HUES6 (cell line): ENCODE measurements at regions not wholly inside any gene's neighbourhood (a gene's known extent, or its start where the extent isn't known, plus 50 kb on each side); places are given as distances from the start of the nearest gene placed in this dataset.

ENCODE experiments used
- H3K27ac ChIP-seq: 2 replicates; pipeline ENCODE4 v1.7.0; 2013; ENCODE audit warnings: low read depth, mild to moderate bottlenecking, low read length, inconsistent platforms
- H3K27me3 ChIP-seq: 2 replicates; pipeline ENCODE4 v1.6.1; 2013; ENCODE audit warnings: low read length; ENCODE audit not compliant: control insufficient read depth, insufficient read depth
- H3K36me3 ChIP-seq: 2 replicates; pipeline ENCODE4 v1.6.1; 2013; ENCODE audit warnings: low read length; ENCODE audit not compliant: control insufficient read depth, insufficient read depth
- H3K4me1 ChIP-seq: 2 replicates; pipeline ENCODE4 v1.6.1; 2013; ENCODE audit warnings: low read length; ENCODE audit not compliant: control insufficient read depth, insufficient read depth
- H3K4me3 ChIP-seq: 2 replicates; pipeline ENCODE4 v1.5.1; 2013; ENCODE audit warnings: low read depth, low read length
- H3K9ac ChIP-seq: one replicate; pipeline ENCODE4 v1.6.1; 2013; ENCODE audit warnings: mild to moderate bottlenecking, low read length
- H3K9me3 ChIP-seq: 2 replicates; pipeline ENCODE4 v1.6.1; 2013; ENCODE audit warnings: low read depth, low read length; ENCODE audit not compliant: control insufficient read depth, insufficient read depth

DNA sequence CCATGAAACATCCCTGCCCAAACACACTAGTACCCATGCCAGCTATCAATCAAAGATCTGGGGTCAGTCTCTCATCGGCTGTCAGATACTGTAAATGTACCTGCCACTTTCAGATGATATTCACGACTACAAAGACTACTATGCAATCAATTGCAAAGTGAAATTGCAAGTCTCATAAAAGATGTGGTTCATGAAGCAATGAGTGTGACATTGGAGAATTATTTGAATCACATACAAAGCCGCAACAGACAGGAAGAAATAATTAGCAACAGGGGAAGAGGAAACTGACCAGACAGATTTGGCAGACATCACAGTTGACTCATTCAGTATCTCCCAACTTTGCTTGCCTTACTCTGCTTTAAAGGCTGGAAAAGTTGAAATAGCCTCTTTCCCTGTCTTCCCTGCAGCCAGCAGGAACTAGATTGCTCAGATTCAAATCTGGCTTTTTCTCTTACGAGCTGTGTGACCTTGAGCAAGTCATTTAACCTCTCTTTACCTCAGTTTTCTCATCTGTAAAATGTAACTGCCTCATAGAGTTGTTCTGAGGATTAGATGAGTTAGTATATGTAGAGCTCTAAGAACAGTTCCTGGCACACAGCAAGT lies 95.7 kb upstream of the C3orf80 start:
- H3K27ac ChIP-seq: no peak overlapping the region
- H3K4me3 ChIP-seq: no peak overlapping the region
- H3K27me3 ChIP-seq: no peaks in the 10 kb centered on the region
- H3K9me3 ChIP-seq: no peaks in the 10 kb centered on the region
- H3K9ac ChIP-seq: no peak overlapping the region
- H3K4me1 ChIP-seq: peaks cover 4% of the 10 kb centered on the region; the same call in 1 of the 2 replicates
- H3K36me3 ChIP-seq: no peaks in the 10 kb centered on the region

DNA sequence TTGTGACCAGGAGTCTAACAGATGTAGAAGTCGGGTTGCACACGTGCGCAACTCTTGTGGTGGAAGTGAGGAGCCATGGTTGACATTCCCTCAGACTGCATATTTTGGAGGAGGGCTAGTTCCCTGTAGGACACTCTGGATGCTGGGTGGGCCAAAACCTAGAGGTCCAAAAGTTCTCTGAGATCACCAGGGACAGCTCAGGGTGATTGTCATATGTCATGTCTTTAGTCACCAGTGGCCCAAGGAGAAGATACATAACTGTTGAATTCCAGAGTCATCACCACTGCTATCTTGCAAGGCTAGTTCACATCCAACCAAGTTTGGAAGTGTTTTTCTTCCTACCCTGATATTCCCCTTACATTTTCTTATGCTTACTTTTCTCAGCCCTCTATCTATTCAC lies 95.2 kb upstream of the C3orf80 start:
- no peaks in the 10 kb centered on the region for H3K36me3 ChIP-seq
- H3K9me3 ChIP-seq: no peaks in the 10 kb centered on the region
- peaks cover 4% of the 10 kb centered on the region; the same call in 1 of the 2 replicates for H3K4me1 ChIP-seq
- no peak overlapping the region for H3K27ac ChIP-seq
- no peaks in the 10 kb centered on the region for H3K27me3 ChIP-seq
- no peak overlapping the region for H3K4me3 ChIP-seq
- no peak overlapping the region for H3K9ac ChIP-seq

DNA sequence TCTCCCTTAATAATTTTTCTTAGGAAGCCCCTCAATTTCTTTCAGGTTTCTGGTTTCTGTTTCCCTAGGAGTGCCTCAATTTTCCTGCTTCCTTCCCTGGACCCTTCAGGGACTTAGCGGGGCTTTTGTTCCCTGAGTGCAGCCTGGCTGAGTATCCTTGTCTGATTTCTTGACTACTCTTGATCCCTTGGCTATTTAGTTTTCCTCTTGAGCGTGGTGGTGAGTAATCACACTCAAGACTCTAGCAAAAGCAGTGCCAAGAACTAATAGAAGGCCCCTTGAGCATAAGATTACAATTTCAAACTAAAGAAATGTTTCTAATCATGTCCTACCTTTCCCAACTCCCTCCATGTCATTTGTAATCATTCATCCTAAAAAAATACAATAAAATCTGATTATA lies 94.3 kb upstream of the C3orf80 start:
- Histone ChIP-seq H3K9me3 (no peaks in the 10 kb centered on the region), H3K27ac (no peak overlapping the region), H3K36me3 (no peaks in the 10 kb centered on the region), H3K4me3 (no peak overlapping the region), H3K27me3 (no peaks in the 10 kb centered on the region), H3K4me1 (peaks cover 4% of the 10 kb centered on the region; the same call in 1 of the 2 replicates), H3K9ac (no peak overlapping the region)

DNA sequence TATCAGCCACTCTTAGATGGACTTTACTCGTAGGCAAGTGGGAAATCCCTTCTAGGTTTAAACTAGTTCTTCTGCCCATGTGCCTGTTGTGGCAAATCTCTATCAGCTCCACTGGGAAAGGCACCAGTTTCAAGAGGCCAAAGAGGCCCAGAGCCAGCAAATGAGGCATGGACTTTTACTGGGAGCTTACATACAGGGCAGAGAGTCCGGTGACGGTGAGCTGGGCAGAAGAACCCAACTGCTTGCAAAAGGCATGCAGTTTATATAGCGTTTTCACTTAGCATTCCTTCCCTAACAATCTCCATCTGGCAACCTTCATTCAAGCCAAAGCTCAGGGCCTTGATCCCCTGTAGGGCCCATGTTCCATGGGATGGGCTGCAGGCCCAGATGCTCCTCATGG lies 93.0 kb upstream of the C3orf80 start:
- Histone ChIP-seq H3K27ac (no peak overlapping the region), H3K36me3 (no peaks in the 10 kb centered on the region), H3K9ac (no peak overlapping the region), H3K9me3 (no peaks in the 10 kb centered on the region), H3K4me1 (peaks cover 4% of the 10 kb centered on the region; the same call in 1 of the 2 replicates), H3K4me3 (no peak overlapping the region), H3K27me3 (no peaks in the 10 kb centered on the region)

DNA sequence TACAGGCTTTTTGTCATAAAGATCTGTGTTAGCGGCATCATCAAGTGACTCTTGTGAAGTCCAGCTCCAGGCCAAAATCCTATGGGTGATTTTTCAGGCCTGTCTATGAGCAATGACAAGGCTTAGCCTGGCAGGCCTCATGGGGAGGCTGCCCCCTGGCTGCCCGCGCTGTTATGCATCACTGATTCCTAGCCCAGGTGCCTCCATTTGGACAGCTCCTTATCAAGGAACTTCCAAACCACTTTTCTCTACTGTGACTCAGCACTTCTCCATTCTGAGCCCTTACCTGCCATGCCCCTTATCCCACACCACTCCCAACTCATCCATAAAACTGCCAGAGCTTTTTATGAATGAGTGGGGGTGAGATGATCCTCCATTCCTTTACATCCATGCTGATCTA lies 91.5 kb upstream of the C3orf80 start:
- Histone ChIP-seq H3K9me3 (no peaks in the 10 kb centered on the region), H3K9ac (no peak overlapping the region), H3K4me1 (peaks cover 4% of the 10 kb centered on the region; the same call in 1 of the 2 replicates), H3K4me3 (no peak overlapping the region), H3K36me3 (no peaks in the 10 kb centered on the region), H3K27ac (no peak overlapping the region), H3K27me3 (no peaks in the 10 kb centered on the region)

DNA sequence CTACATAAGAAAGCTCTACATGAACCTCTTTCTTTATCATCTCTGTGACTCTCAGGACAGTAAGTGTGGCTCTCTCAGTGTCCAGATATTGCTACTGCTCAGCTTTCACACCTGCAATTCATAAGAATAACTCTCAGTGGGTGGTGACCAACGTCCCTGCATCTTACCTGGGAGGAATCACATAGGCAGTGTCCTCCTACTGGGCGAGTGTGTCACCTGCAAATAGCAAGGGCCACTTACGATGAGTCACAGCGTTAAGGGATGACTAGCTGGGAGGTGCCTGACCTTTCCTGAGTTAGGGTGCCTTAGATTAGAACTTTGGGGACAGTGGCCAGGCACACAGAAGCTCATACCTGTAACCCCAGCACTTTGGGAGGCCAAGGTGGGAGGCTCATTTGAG lies 90.8 kb upstream of the C3orf80 start:
- no peaks in the 10 kb centered on the region for H3K9me3 ChIP-seq
- H3K36me3 ChIP-seq: no peaks in the 10 kb centered on the region
- H3K27ac ChIP-seq: no peak overlapping the region
- no peaks in the 10 kb centered on the region for H3K27me3 ChIP-seq
- no peak overlapping the region for H3K4me3 ChIP-seq
- H3K4me1 ChIP-seq: peaks cover 4% of the 10 kb centered on the region; the same call in 1 of the 2 replicates
- H3K9ac ChIP-seq: no peak overlapping the region

DNA sequence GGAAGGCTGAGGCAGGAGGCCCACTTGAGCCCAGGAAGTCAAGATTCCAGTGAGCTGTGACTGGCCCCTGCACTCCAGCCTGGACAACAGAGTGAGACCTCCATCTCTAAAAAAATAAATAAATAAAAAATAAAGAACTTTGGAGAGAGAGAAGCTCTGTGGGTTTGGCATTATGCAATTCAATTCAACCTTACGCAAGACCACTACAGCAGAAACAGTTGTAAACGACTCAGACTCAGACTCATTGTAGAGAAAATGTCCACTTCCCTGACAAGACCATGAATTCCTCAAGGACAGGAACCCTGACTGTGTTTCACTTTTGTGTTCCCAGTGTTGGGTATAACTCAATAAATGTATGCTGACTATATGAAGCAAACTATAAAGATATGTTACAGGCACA lies 90.3 kb upstream of the C3orf80 start:
- H3K4me1 ChIP-seq: peaks cover 4% of the 10 kb centered on the region; the same call in 1 of the 2 replicates
- H3K9me3 ChIP-seq: no peaks in the 10 kb centered on the region
- H3K36me3 ChIP-seq: no peaks in the 10 kb centered on the region
- no peak overlapping the region for H3K9ac ChIP-seq
- no peak overlapping the region for H3K4me3 ChIP-seq
- H3K27ac ChIP-seq: no peak overlapping the region
- H3K27me3 ChIP-seq: no peaks in the 10 kb centered on the region

DNA sequence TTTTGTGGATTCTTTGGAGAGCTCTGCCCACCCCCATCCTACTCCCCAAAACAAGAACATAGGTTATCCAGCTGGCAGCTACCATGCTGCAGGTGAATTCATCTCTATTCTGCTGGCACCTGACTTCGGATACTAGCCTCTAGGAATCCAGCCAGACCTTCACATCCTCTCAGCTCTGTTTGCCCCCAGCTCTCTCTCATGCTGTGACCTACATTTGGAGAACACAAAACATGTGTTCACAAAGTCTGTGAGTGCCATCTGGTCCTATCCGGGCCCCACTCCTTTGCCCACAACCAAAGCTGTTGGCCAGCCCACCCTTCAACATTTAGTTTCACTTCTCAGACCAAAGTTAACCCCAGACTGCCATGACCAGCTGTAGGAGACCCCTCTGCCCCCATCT lies 89.4 kb upstream of the C3orf80 start:
- H3K36me3 ChIP-seq: no peaks in the 10 kb centered on the region
- H3K4me1 ChIP-seq: peaks cover 4% of the 10 kb centered on the region; the same call in 1 of the 2 replicates
- H3K27ac ChIP-seq: no peak overlapping the region
- no peaks in the 10 kb centered on the region for H3K9me3 ChIP-seq
- H3K9ac ChIP-seq: no peak overlapping the region
- no peaks in the 10 kb centered on the region for H3K27me3 ChIP-seq
- H3K4me3 ChIP-seq: no peak overlapping the region

DNA sequence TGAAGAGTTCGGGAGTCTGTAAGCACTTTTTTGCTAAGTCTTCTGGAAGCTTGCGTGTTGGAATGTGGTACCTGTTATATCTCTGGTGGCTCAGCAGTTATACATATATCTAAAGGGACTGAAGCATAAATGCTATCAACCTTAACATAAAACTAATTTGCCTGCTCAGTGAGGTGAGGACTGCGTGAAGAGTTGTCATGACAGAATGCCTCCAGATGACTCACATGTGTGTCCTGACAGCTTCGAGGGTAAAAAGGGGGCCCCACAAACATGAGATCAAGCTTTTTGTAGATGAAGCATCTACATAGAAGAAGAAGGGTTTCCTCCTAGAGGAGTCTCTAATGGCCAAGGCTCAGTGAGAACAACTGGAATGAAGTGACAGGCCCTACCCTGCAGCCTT lies 88.8 kb upstream of the C3orf80 start:
- Histone ChIP-seq H3K9me3 (no peaks in the 10 kb centered on the region), H3K36me3 (no peaks in the 10 kb centered on the region), H3K4me1 (peaks cover 4% of the 10 kb centered on the region; the same call in 1 of the 2 replicates), H3K27ac (no peak overlapping the region), H3K4me3 (no peak overlapping the region), H3K27me3 (no peaks in the 10 kb centered on the region), H3K9ac (no peak overlapping the region)

DNA sequence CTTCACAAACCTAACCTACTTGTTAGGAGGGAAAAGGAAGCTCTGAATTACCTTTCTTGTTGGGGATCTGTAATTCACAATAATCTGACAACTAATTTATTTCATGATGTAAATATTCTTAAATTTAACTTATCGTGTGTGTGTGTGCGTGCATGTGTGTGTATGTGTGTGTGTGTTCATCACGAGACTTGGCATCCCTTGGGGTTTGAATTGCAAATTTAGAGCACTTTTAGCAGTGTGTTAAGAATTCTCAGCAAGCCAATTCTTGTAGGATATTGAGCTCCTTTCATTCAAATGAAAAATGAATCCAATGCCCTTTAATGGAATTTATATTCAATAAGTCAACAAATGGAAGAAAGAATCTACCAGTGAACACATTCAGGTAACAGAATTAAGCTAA lies 85.9 kb upstream of the C3orf80 start:
- H3K9ac ChIP-seq: no peak overlapping the region
- peaks cover 12% of the 10 kb centered on the region for H3K9me3 ChIP-seq
- no peak overlapping the region for H3K27ac ChIP-seq
- no peaks in the 10 kb centered on the region for H3K27me3 ChIP-seq
- H3K36me3 ChIP-seq: no peaks in the 10 kb centered on the region
- H3K4me1 ChIP-seq: no peaks in the 10 kb centered on the region
- no peak overlapping the region for H3K4me3 ChIP-seq

DNA sequence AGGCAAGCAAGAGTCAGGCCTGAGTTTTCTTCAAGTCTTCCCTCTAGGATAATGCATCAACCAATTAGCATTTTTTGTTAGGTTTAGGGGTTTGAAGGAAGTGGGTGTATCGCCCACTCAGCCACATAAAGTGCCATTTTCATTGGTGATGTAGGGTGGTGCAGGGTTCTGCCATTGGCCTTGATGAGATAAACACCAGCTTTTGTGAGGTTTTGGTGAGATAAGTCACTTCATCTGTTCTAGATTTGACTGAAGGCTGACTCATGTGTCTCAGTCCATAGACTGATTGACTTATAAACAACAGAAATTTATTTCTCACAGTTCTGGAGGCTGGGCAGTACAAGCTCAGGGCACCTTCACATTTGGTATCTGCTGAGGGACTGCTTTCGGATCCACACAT lies 84.5 kb upstream of the C3orf80 start:
- H3K9me3 ChIP-seq: peaks cover 13% of the 10 kb centered on the region
- no peaks in the 10 kb centered on the region for H3K36me3 ChIP-seq
- no peak overlapping the region for H3K27ac ChIP-seq
- H3K9ac ChIP-seq: no peak overlapping the region
- no peaks in the 10 kb centered on the region for H3K4me1 ChIP-seq
- no peak overlapping the region for H3K4me3 ChIP-seq
- H3K27me3 ChIP-seq: no peaks in the 10 kb centered on the region
